HCT116 (cell line): ENCODE measurements at regions not wholly inside any gene's neighbourhood (a gene's known extent, or its start where the extent isn't known, plus 50 kb on each side); places are given as distances from the start of the nearest gene placed in this dataset.

Source experiments
- ATAC-seq: fragments of 200-7000 bp; cut with Tn5 transposase; 2 replicates; pipeline ENCODE4 v1.9.1; 2020; ENCODE audit warnings: mild to moderate bottlenecking, moderate library complexity
- BruUV-seq: library from RNA; stranded (reverse); fragments of 400-500 nt; replicated peaks from 2 replicates; lab custom pipeline; 2021; lab: Mats Ljungman, UMichigan
- CTCF ChIA-PET: fragments of 300-600 bp; sonication (Branson Sonifier 250); formaldehyde crosslinking; loops from one replicate; lab custom pipeline; 2021; ENCODE audit warnings: antibody characterized with exemption; lab: Charles Lee
- POLR2A ChIA-PET: fragments of 300-600, 350-600 bp; sonication (Branson Sonifier 250); formaldehyde crosslinking; loops from one replicate; lab custom pipeline; 2021; ENCODE audit warnings: antibody characterized with exemption; lab: Charles Lee
- RAD21 ChIA-PET, 2 experiments: fragments of 300-600 bp; sonication (Branson Sonifier 250); formaldehyde crosslinking; loops; one replicate each; lab custom pipeline; 2023; ENCODE audit warnings: low total read pairs in 2 of 2; ENCODE audit not compliant: uncharacterized antibody in 2 of 2, unreplicated experiment in 2 of 2, low non-redundant PET in 1 of 2; lab: Charles Lee
- DNase-seq: peaks from one replicate; pipeline ENCODE4 v3.0.0-alpha.2; 2010; ENCODE audit warnings: low read depth, low spot score
- H2AFZ ChIP-seq: fragments of 200-600 bp; shearing (Covaris generic), sonication (generic); 2 replicates; pipeline ENCODE4 v1.6.1; 2017; ENCODE audit warnings: low read depth, mixed run types, mixed read lengths, antibody characterized with exemption, low read length; ENCODE audit not compliant: poor library complexity, severe bottlenecking
- H3K27ac ChIP-seq: 2 replicates; pipeline ENCODE4 v1.5.1; 2012; ENCODE audit warnings: low read depth, low read length
- H3K27me3 ChIP-seq: fragments of 200-600 bp; sonication (generic); 2 replicates; pipeline ENCODE4 v1.6.1; 2016; ENCODE audit warnings: mixed run types, low read length, mixed read lengths; ENCODE audit not compliant: insufficient read depth
- H3K36me3 ChIP-seq, 2 experiments: fragments of 200-500 bp in 1 of 2; fragments of 200-600 bp in 1 of 2; sonication (Bioruptor generic) in 1 of 2; sonication (generic) in 1 of 2; 2 replicates each; pipeline versions ENCODE4 v1.5.1 to v1.6.1; 2014 to 2016; ENCODE audit warnings: low read length in 2 of 2, inconsistent platforms in 1 of 2, mixed read lengths in 1 of 2, mixed run types in 1 of 2; ENCODE audit not compliant: insufficient read depth in 2 of 2, control insufficient read depth in 1 of 2
- H3K4me1 ChIP-seq, 2 experiments: fragments of 200-600 bp in 1 of 2; sonication (generic) in 1 of 2; 2 replicates each; pipeline versions ENCODE4 v1.5.1 to v1.6.1; 2012 to 2017; ENCODE audit warnings: low read length in 2 of 2, inconsistent platforms in 1 of 2, mild to moderate bottlenecking in 1 of 2, mixed read lengths in 1 of 2, mixed run types in 1 of 2, moderate library complexity in 1 of 2; ENCODE audit not compliant: insufficient read depth in 2 of 2, control insufficient read depth in 1 of 2
- H3K4me2 ChIP-seq: fragments of 200-600 bp; sonication (generic); 2 replicates; pipeline ENCODE4 v1.6.1; 2017; ENCODE audit warnings: mixed run types, low read length, mixed read lengths
- H3K4me3 ChIP-seq, 2 experiments: fragments of 200-600 bp in 1 of 2; sonication (generic) in 1 of 2; replicated peaks in 1 of 2; 2 replicates each; pipeline ENCODE4 v1.5.1; 2011 to 2016; ENCODE audit warnings: low read length in 2 of 2, control low read depth in 1 of 2, low read depth in 1 of 2, mild to moderate bottlenecking in 1 of 2, mixed read lengths in 1 of 2, mixed run types in 1 of 2
- H3K79me2 ChIP-seq: fragments of 200-600 bp; sonication (generic); 2 replicates; pipeline ENCODE4 v1.6.1; 2017; ENCODE audit warnings: mild to moderate bottlenecking, mixed run types, low read length, moderate library complexity, mixed read lengths; ENCODE audit not compliant: insufficient read depth
- H3K9ac ChIP-seq: fragments of 200-600 bp; sonication (generic); 2 replicates; pipeline ENCODE4 v1.6.1; 2016; ENCODE audit warnings: low read length, mixed read lengths
- H3K9me2 ChIP-seq: fragments of 200-600 bp; sonication (generic), shearing (Covaris generic); 2 replicates; pipeline ENCODE4 v1.6.1; 2017; ENCODE audit warnings: mixed run types, mild to moderate bottlenecking, moderate library complexity; ENCODE audit not compliant: insufficient read depth
- H3K9me3 ChIP-seq, 2 experiments: fragments of 200-500 bp in 1 of 2; fragments of 200-600 bp in 1 of 2; sonication (Bioruptor generic) in 1 of 2; sonication (generic) in 1 of 2; 2 replicates each; pipeline ENCODE4 v1.6.1; 2014 to 2017; ENCODE audit warnings: low read length in 2 of 2, mixed read lengths in 2 of 2, inconsistent platforms in 1 of 2, low read depth in 1 of 2, mild to moderate bottlenecking in 1 of 2, mixed run types in 1 of 2, moderate library complexity in 1 of 2; ENCODE audit not compliant: control insufficient read depth in 1 of 2, insufficient read depth in 1 of 2
- H4K20me1 ChIP-seq: fragments of 200-600 bp; sonication (generic), shearing (Covaris generic); 2 replicates; pipeline ENCODE4 v1.6.1; 2017; ENCODE audit warnings: mixed run types, mild to moderate bottlenecking, moderate library complexity; ENCODE audit not compliant: insufficient read depth
- EZH2 ChIP-seq: fragments of 200-600 bp; sonication (generic); IDR thresholded peaks from 2 replicates; pipeline ENCODE4 v1.6.1; 2017; ENCODE audit warnings: antibody characterized with exemption, mixed run types
- EZH2phosphoT487 ChIP-seq: fragments of 200-600 bp; IDR thresholded peaks from 2 replicates; pipeline ENCODE4 v1.6.1; 2018; ENCODE audit warnings: antibody characterized with exemption, borderline replicate concordance
- POLR2AphosphoS5 ChIP-seq: IDR thresholded peaks from 2 replicates; pipeline ENCODE4 v1.6.1; 2011; ENCODE audit warnings: mild to moderate bottlenecking, low read depth, low read length, moderate library complexity
- SP1 ChIP-seq: IDR thresholded peaks from 2 replicates; pipeline ENCODE4 v1.6.1; 2012; ENCODE audit warnings: low read depth
- ZBTB33 ChIP-seq: IDR thresholded peaks from 2 replicates; pipeline ENCODE4 v1.6.1; 2011; ENCODE audit warnings: mild to moderate bottlenecking, low read length, moderate library complexity; ENCODE audit not compliant: insufficient replicate concordance; ENCODE audit errors: extremely low read depth
- ZFX ChIP-seq: fragments of 450-650 bp; IDR thresholded peaks from 2 replicates; pipeline ENCODE4 v1.6.1; 2017
- intact Hi-C: fragments of 100-400 bp; cut with micrococcal nuclease; formaldehyde crosslinking; loops from 2 replicates; pipeline ENCODE4 v1.10.0; 2022
- TF ChIP-seq, protein P1 (sequence below): IDR thresholded peaks from 2 replicates; pipeline ENCODE4 v1.6.1; 2012

DNA sequence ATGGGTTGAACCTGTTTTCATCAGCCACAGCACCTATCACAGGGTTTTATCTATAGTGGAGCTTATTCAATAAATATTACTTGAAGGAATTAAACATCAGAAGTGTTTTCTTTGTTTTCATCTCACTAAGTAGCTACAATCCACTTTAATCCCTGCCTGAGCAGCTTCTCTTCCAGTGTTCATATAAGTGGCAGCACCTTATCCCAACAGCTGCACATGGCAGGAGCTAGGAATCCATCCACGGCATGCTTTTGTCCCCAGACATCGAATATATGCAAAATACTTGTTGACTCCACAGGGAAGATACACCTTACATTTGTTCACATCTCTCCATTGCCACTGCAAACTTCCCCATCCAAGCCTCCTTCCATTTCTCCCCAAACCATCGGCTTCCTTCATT, 549.8 kb upstream of the FAM241A start:
- Histone ChIP-seq H3K79me2 (no peaks in the 10 kb centered on the region), H3K9me3 (no peaks in the 10 kb centered on the region), H2AFZ (no peak overlapping the region), H3K9me2 (no peaks in the 10 kb centered on the region), H3K9ac (no peak overlapping the region), H3K27ac (no peak overlapping the region), H3K4me2 (no peak overlapping the region), H4K20me1 (no peaks in the 10 kb centered on the region), H3K4me3 (no peak overlapping the region), H3K4me1 (no peaks in the 10 kb centered on the region), H3K36me3 (no peaks in the 10 kb centered on the region), H3K27me3 (no peaks in the 10 kb centered on the region)
- BruUV-seq: no TSS peak
- ATAC-seq: no peak
- intact Hi-C loops: no loop called here
- ChIA-PET POLR2A (no interaction called here), CTCF (interaction anchor here (1.7 kb wide), 1 partner anchor 36 kb away, joined by 5 read pairs; no protein-coding TSS in a partner anchor), RAD21 (no interaction called here)
- no peak for TF ChIP-seq ZBTB33
- TF ChIP-seq EZH2phosphoT487: no peak
- TF ChIP-seq, protein P1, sequence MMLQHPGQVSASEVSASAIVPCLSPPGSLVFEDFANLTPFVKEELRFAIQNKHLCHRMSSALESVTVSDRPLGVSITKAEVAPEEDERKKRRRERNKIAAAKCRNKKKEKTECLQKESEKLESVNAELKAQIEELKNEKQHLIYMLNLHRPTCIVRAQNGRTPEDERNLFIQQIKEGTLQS: no peak
- DNase-seq: no peak

DNA sequence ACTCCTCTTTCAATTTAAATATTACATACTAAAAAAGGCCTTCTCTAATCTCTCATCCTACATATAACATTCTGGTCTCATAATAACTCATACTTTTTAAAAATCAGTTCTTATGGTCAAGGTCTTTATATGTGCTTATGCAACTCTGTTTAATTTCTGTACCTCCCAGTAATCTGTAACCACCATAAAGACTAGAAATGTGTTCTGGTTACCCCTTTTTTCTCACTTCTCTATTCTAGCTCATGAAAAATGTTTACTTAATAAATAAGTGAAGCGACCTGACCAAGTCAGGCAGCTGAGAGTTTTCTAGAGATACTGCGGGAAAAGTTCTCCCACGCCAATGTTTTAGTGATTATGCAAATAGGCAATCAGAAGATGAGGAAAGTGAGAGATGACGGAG, 548.8 kb upstream of the FAM241A start:
- ChIA-PET CTCF (no interaction called here), RAD21 (no interaction called here)

More for the DNA sequence above, 548.8 kb upstream of the FAM241A start:
- BruUV-seq: no TSS peak
- Histone ChIP-seq H3K4me3 (no peak overlapping the region), H3K27ac (no peak overlapping the region), H3K4me1 (no peaks in the 10 kb centered on the region), H2AFZ (no peak overlapping the region), H4K20me1 (no peaks in the 10 kb centered on the region), H3K27me3 (no peaks in the 10 kb centered on the region), H3K79me2 (no peaks in the 10 kb centered on the region), H3K9me2 (no peaks in the 10 kb centered on the region), H3K9ac (no peak overlapping the region), H3K36me3 (no peaks in the 10 kb centered on the region), H3K9me3 (no peaks in the 10 kb centered on the region), H3K4me2 (no peak overlapping the region)
- ATAC-seq: no peak
- POLR2A ChIA-PET: no interaction called here
- intact Hi-C loops: no loop called here
- no peak for TF ChIP-seq ZFX
- no peak for TF ChIP-seq POLR2AphosphoS5
- TF ChIP-seq SP1: no peak
- TF ChIP-seq EZH2: no peak
- no peak for TF ChIP-seq ZBTB33
- DNase-seq: no peak
